ENCODE measurements at regions not wholly inside any gene's neighbourhood (a gene's known extent, or its start where the extent isn't known, plus 50 kb on each side); places are given as distances from the start of the nearest gene placed in this dataset.

DNA sequence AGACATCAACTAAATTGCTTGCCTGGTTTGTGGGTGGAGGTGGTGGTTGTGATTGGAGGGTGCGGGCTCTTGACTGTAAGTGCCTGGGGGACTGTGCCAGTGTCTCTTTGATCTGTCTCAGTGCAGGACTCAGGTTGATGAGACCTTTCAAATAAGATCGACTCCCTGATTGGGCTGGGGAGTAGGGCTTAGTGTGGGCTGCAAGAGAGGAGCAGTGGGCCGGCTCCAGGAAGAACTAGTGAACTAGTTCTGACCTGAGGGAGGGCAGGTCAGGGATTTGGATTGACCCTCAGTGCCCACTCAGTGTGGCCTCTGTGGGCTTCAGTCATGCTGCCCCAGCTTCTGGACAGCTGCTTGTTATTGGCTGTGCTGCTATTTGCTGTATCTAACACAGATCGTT, 130.6 kb upstream of the CACNA1E start:
- no peak for TF ChIP-seq EZH2phosphoT487 (IDR thresholded peaks at IDR 0.05; ENCODE audit: low read length)
- no peak for TF ChIP-seq EZH2 (optimal IDR thresholded peaks at IDR 0.05; ENCODE audit: low read depth, low read length)

Measured in MM.1S (cell line).